ENCODE measurements at regions not wholly inside any gene's neighbourhood (a gene's known extent, or its start where the extent isn't known, plus 50 kb on each side); places are given as distances from the start of the nearest gene placed in this dataset.

DNA sequence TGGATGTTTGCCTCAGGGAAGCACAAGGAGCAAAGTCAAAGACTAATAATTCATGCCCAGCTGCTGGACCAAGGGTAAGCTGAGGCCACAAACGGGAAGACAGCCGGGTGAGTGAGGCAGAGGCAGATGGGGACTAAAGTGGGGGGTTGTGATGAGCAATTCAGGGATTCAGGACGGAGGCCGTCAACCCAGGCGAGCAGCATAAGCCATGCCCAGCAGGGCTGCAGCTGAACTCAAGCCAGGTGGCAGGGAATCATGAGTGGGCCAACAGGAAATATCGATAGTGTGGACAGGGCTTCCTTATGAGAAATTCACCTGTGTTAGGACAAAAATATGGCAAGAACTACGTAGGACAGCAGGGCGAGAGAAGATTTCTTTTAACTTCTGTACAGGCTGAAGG is 246.8 kb downstream of the CDC5L start:
- DNase-seq (ENCODE audit: low read depth in 3 of 3, low spot score in 1 of 3), result no peak

DNA sequence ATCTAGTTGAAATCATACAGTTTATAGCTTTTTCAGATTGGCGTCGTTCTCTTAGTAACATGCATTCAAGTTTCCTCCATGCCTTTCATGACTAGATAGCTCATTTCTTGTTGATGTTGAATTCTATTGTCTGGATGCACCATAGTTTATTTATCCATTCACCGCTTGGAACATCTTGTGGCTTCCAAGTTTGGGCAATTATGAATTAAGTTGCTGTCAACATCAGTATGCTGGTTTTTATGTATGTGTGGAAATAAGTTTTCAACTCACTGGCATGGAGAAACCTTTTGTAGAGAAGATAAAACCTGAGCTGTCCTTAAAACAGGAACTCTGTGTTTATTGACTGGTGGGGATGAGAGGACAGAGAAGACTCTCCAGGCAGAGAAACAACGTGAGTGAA is 248.0 kb downstream of the CDC5L start:
- no peak for DNase-seq (ENCODE audit: low read depth in 3 of 3, low spot score in 1 of 3)

DNA sequence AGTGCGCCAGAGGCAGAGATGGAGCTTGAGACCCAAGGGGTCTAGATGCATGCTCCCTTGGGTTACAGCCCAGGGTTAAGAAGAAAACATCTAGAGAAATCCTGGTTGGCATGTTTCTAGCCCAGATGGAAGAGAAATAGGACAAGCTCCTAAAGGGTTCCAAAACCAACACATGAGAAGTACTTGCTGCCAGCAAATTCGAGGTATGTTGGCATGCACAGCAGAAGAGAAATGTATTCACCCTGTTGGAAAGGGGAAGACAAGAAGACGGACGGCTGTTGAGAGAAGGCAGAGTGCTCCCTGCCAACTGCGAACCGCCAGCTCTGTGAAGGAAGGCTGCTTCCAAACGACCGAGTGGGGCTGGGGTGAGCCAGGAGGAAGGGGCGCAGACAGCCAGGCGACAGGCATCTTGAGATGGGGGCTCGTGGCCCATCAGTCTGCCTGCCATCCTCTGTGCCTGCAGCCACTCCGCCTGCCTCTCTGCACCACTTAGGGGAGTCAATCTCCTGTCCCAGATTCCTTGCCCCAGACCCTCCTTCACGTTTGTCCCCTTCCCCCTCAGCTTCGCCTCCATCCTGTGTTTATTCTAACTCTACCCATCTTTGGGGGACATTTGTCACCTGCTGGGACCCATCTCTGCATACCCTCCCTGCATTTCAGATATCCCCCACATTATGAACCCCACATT is 249.2 kb downstream of the CDC5L start:
- DNase-seq (ENCODE audit: low read depth in 3 of 3, low spot score in 1 of 3), result no peak

DNA sequence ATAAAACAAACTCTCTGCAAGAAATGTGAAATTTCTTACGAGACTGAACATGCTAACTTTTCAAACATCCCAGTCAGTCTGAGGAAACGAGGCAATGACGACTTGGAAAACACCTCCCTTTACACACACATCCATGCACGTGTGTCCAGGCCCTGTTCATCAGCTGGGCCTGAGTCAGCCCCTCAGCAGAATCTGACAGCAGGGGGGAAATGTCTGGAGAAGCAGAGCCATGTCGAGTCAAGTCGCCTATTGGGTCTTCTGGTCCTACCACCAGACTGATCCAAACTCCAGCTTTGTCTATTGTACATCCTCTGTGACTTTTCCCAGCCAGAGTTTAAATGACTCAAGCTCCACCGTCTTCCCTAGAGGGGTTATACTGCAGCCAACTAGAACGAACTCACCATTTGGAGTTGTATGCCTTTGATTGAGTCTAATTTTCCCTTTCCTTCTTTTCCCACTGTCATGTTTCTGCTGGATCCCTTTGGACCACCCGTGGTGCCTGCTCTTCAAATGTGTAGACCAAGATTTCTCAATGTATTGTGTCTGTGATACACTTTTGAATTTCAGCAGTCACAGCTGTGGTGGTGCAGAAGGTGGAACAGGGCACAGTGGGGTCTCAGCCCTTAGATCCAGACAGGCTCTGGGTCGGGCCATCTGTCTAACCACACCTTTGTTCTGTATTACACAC is 254.0 kb downstream of the CDC5L start:
- DNase-seq (ENCODE audit: low read depth in 3 of 3, low spot score in 1 of 3), result no peak

DNA sequence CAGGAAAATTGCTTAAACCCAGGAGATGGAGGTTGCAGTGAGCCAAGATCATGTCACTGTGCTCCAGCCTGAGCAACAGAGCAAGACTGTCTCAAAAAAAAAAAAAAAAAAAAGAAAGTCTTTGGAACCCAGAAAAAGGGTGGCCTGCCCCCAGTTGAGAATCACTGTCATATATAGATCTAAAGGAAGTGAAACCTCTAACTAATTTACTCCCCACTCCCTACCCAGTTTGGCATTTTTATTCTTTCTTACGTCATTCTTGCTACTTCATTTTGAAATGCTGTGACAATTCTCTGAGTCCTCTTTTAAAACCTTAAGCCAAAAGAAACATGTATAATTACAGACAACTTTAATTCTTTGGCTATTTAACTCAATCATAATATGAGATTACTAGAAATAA is 254.8 kb downstream of the CDC5L start:
- no peak for DNase-seq (ENCODE audit: low read depth in 3 of 3, low spot score in 1 of 3)

DNA sequence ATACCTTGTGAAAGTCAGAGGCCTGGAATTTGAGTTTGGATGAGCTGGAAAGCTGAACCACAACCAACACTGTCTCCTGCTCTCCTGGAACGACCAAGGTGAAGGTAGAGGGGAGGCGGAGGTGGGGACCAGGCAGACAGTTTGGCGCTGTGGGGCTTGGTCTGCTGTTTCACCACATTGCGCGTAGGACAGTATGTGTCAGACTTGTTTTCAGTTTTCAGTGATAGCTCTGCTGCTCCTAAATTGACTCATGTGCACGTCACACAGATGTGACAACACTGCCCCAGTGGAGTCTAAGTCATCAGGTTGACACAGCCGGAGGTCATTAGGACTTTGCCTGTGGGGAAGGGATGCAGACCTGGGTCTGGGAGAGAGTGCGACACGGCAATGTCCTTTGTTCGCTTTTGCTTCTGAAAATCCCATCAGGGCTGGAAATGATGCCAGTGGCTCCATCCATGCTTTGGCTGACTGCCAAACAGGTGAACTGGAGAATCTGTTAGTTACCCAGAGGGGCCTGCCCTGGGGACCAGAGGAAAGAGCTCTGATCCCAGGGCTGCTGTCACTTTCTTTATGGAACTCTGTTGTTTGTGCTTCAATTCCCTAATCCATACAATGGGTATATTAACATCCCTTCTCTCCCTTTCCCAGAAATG is 255.5 kb downstream of the CDC5L start:
- DNase-seq (ENCODE audit: low read depth in 3 of 3, low spot score in 1 of 3), result no peak

DNA sequence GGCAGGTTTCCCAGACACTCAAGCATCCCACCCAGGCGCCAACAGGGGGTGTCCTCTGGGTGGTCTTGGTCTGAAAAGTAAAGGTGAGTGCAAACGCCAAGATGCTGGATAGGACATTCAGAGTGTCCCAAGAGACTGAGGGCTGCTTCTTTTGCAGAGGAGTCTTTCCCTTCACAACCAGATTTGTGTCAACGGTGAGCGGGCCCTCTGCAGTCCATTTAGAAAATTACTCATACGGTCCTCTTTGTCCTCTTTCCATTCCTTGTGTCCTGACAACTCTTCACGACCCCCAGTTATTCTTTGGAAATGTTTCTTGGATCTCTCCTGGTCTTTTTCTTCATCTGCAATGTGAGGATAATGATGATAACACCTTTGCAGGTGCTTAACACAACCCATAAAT is 257.8 kb downstream of the CDC5L start:
- DNase-seq (ENCODE audit: low read depth in 3 of 3, low spot score in 1 of 3), result no peak

DNA sequence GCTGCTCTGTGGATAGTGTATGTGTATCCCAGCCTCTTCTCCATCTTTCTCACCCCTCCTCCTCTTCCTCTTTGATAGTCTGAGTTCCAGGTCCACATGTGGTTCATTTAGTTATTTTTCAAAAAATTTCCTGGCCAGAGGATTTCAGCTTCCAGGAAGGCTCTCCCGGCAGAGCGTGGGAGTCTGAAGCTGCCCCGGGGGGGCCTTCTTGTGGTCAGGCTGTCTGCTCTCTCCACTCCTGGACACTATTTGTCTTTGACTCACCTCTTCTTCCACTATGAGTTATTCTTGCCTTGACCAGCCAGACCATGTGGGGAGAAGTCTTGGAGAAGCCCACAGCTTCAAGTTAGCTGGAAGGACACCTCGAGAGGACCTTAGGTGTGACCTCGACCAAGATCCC is 258.8 kb downstream of the CDC5L start:
- no peak for DNase-seq (ENCODE audit: low read depth in 3 of 3, low spot score in 1 of 3)

DNA sequence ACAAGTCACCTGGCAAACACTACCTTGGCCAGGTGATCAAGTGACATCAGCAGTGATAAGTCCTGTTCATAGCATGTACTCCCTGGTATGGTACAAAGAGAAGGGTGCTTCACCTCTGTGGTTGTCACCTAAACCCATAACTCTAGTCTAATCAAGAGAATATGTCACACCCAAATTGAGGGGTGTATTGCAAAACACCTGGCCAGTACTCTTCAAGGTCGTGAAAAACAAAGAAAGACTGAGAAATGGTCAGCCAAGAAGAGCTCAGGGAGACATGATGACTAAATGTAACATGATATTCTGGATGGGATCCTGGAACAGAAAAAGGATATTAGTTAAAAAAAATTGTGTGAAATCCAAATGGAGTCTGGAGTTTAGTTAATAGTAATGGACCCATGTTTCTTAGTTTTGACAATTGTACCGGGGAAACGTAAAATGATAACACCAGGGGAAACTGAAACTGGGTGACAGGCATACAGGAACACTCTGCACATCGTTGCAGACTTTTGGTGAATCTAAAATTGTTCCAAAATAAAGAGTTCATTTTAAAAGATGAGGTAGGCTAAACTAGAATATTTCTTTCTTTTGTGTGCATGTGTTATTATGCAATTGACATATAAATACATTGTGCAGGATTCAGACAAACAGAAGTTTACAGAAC is 262.0 kb downstream of the CDC5L start:
- DNase-seq (ENCODE audit: low read depth in 3 of 3, low spot score in 1 of 3), result no peak

DNA sequence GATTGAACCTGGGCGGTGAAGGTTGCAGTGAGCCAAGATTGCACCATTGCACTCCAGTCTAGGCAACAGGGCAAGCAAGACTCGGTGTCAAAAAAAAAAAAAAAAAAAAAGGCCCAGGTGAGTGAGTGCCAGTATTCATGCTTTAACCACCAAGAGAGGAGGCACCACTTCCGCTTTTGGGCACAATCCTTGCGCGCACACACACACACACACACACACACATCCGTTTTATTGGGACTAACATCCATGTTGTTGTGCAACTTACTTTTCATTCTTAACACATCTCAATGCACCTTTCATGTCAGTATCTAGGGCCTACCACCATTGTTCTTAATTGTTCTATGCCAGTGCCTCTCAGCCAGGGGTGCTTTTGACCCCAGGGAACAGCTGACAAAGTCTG is 263.0 kb downstream of the CDC5L start:
- DNase-seq (ENCODE audit: low read depth in 3 of 3, low spot score in 1 of 3), result no peak

DNA sequence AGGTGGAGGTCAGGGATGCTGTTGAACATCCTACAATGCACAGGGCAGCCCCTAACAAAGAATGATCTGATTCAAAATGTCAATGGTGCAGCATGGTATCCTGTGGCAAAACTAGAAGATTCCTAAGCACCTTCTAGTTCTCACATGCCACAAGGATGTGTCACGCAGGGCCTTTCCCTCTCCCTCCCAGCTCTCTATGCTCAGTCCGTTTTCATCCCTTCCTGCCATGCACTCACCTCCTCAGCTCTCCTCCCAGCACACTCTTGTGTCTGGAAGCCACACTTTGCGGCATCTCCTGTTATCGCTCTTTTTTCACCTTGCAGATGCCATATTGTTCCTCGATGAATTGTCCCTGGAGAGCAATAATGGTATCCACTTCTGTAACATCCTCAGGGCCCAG is 263.4 kb downstream of the CDC5L start:
- DNase-seq (ENCODE audit: low read depth in 3 of 3, low spot score in 1 of 3), result no peak

DNA sequence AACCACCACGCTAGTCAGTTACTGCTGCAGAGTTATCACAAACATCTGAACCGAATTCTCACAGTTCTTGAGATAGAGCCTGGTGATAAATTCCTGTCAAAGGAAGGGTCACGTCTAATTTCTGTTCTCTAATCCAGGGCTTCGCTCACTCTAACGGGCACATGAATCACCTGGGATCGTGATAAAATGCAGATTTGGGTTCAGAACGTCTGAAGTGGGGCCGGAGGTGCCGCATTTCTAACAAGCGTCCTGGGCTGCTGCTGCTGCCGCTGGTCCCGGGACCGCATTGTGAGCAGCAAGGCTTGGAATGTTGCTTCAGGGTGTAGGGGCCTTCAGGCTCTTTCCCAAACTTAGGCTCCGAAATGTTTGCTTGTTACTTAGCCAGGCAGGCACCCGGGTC is 264.1 kb downstream of the CDC5L start:
- no peak for DNase-seq (ENCODE audit: low read depth in 3 of 3, low spot score in 1 of 3)

DNA sequence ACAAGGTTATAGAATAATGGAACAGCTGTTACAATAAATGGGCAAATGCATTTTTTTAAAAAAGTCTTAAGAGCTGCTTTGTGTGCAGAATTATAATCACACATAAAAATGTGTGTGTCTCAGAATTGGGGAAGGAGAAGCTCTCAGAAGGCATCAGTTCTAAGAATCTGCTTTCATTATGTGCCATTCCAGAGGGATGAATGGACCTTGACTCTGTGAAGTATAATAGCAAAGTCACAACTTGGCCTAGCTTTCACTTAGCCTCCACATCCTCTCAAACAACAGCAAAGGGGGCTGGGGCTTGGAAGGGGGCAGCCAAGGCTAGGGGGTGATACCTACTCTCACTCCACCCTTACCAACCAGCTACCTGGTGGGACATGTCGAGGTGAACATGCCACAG is 265.0 kb downstream of the CDC5L start:
- DNase-seq (ENCODE audit: low read depth in 3 of 3, low spot score in 1 of 3), result no peak

DNA sequence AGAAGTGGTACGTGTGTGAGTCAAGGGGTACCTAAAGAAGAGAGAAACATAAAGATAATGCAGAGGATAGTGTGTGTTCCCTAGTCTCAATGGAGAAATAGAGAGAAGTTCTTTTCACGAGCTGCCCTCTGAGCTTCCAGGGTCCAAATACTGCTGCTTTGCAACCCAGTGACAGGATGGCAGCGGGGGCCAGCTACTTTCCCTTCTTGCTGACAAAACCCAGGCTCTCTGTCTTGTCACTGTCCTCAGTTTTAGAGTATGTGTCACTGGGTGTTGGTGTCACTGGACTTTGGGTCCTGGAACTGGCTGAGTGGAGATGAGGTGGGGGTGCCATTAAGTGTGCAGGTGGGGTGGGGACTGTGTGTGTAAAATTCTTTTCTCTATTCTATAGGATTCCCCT is 265.6 kb downstream of the CDC5L start:
- no peak for DNase-seq (ENCODE audit: low read depth in 3 of 3, low spot score in 1 of 3)

DNA sequence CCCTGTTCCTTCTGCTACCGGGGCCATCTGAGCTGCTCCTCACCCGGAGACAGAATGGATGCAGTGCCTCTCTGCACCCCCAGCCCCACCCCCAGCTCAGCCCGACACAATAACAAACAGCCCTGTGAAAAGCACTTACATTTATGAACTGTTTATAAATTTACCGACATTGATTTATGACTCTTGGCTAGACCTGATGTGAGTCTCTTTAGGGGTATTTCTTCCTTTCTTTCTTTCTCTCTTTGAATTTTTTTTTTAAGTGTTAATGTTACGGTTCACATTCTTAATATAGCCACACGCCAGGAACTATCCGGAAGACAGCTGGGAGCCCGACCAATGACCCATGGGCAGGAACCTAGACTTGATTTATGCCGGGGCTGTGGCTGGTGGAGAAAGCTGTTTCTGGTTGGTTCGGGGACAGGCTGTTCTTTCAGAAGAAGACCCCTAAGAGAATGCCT is 266.3 kb downstream of the CDC5L start:
- DNase-seq (ENCODE audit: low read depth in 3 of 3, low spot score in 1 of 3), result no peak

DNA sequence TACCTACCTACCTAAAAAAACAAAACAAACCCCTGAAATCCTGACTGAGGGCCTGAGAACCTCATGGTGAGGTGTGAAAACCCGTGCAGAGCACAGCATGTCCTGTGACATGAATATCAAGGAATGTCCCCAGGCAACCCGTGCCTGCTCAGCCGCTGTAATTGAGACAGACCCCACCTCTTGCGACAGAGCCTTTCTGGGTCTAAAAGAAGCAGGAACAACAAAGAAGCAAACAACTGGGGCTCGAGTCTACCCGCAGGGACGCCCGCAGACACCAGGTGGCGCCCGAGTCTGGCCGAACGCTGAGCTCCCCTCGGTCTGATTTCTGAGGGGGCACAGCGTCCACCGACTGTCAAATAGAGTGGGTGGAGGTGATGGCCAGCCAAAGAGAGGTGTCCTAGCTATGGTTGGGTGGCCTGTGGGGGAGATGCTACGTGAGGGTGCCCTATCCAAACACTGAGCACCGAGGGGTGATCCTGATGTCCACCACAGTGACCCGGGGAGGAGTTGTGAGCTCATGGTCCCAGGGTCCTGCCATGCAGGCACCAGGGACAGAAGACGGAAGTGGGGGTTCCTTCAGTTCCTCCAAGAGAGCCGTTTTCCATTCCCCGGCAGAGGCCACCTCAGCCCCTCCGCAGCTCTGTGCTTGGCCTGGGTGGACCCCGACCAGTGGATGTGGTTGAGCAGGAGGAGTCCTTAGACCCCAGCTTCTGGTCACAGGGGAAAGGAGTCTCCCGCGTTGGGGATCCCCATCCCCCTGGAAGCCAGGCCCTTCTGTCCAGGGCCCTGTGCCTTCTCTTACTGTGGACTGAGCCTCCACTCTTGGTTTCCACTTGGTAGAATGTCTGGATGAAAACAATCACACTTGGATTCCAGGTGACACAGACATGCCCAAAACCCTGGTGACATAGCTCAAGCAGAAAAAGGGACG is 268.2 kb downstream of the CDC5L start:
- peak; percentile 33 to 73 (median 44) for DNase-seq (ENCODE audit: low read depth in 3 of 3, low spot score in 1 of 3)

DNA sequence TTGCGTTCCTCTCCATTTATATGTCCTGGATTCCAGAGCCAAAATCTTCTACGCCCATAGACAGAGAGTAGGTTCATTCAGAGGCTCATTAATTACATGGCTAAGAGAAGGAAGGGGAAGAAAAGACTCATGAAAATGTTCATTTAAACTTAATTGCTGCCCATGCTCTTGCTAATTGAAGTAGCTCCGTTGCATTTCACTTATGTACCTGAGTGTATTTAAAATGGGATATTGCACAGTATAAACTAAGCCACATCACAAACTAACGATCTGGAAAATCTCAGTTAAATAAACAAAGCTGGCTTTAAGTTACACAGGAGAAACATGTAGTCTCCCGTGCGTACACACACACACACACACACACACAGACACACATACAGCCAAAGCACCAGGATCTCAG is 269.2 kb downstream of the CDC5L start:
- no peak for DNase-seq (ENCODE audit: low read depth in 3 of 3, low spot score in 1 of 3)

DNA sequence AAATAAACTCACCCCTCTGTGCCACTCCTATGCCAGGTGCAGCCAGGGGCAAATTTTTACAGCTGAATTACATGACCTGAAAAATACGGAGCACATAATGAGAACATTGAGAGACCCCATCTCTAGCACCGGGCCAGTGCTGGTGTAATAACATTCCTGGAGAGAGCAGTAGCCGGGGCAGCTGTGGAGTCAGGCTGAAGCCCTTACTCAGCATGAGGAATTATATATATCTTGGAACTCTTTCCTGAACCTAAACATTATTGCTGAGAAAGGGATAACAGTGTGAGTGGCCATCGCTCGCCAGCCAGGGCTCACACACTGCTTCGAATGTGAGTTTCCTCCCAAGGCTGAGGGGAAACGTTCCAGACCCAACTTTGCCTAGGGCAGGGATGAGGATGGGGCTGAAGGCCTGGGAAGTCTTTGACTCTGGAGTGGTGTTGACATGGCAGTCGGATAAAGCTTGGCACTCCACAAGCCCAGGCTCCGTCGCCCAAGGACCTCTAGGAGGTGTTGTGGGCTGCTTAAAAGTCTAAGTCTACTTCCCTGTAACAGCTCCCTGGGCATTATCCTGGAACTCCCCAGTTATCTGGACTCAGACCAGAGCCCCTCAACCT is 269.8 kb downstream of the CDC5L start:
- DNase-seq (ENCODE audit: low read depth in 3 of 3, low spot score in 1 of 3), result no peak

DNA sequence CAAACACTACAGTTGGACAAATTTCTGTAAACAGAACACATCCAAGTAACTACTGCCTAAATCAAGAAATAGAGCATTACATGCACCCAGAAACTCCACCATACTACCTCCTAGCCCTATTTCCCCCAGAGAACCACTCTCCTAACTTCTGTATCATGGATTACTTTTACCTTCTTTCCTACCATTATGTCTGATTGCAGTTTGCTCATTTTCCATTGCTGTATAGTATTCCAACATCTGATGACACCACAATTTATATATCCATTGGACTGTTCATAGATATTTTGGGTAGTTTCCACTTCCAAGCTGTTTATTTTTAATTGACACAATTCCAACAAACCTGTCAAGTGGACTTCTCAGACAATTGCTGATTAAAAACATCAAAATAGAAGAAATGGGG is 271.1 kb downstream of the CDC5L start:
- no peak for DNase-seq (ENCODE audit: low read depth in 3 of 3, low spot score in 1 of 3)

DNA sequence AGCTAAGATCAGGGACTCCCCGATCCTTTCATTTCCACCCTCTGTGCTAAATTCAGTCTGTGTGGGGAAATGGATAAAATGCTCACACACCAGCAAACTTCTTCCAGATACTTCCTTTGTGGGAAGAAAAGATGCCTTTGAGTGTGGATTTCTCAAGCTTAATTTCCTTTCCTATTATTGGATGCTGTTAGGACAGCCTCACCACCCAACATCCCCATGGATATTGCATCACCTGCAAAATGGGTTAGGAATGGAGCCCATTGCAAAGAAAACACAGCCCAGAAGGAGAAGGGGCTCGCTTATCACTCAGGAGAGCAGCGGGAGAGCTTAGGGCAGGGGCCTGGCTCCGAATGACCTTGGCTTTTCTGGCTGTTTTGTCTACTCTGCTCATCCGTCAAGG is 272.2 kb downstream of the CDC5L start:
- DNase-seq (ENCODE audit: low read depth in 3 of 3, low spot score in 1 of 3), result no peak

Measured in stimulated activated CD4-positive, alpha-beta T cell treated with anti-CD3 and anti-CD28 coated beads, TNF-alpha, amount 100 ng/mL, for 1 hour (primary cell).